Left lung (tissue), 4 donors: ENCODE measurements at regions not wholly inside any gene's neighbourhood (a gene's known extent, or its start where the extent isn't known, plus 50 kb on each side); places are given as distances from the start of the nearest gene placed in this dataset.
"Not testable (repeated sequence)": the region's sequence is repeated elsewhere in the genome, so short reads cannot be mapped to it uniquely, and the experiment has no call there.

Experiments
- ATAC-seq: fragments of 200-7000 bp; cut with Tn5 transposase; one replicate; pipeline ENCODE4 v1.9.1; 2020; ENCODE audit warnings: moderate library complexity
- DNase-seq, 4 donors: peaks; one replicate each; pipeline ENCODE4 v3.0.0-alpha.2; 2013 to 2020
- H3K27ac ChIP-seq, 2 donors: fragments of 200-600 bp; sonication (generic) in 1 of 2; one replicate each; pipeline versions ENCODE4 v1.5.0 to v1.8.0; 2020 to 2021
- H3K27me3 ChIP-seq, 2 donors: fragments of 200-600 bp; sonication (generic) in 1 of 2; one replicate each; pipeline versions ENCODE4 v1.5.0 to v1.8.0; 2020 to 2021
- H3K36me3 ChIP-seq, 2 donors: fragments of 200-600 bp; sonication (generic) in 1 of 2; one replicate each; pipeline versions ENCODE4 v1.5.0 to v1.8.0; 2020 to 2021
- H3K4me1 ChIP-seq, 2 donors: fragments of 200-600 bp; one replicate each; pipeline ENCODE4 v1.8.0; 2021
- H3K4me3 ChIP-seq, 2 donors: fragments of 200-600 bp; sonication (generic) in 1 of 2; one replicate each; pipeline versions ENCODE4 v1.5.0 to v1.8.0; 2020 to 2021; ENCODE audit warnings: mild to moderate bottlenecking in 1 of 2
- H3K9me3 ChIP-seq, 2 donors: fragments of 200-600 bp; sonication (generic) in 1 of 2; one replicate each; pipeline versions ENCODE4 v1.5.0 to v1.8.0; 2020 to 2021
- intact Hi-C, 2 donors: fragments of 100-400 bp; cut with DNase I; formaldehyde crosslinking; loops; one replicate each; pipeline versions ENCODE4 v1.11.2 to v1.14.2; 2022
- TF ChIP-seq, protein P1 (sequence below), 2 donors: fragments of 200-600 bp; sonication (generic) in 1 of 2; IDR thresholded peaks; one replicate each; pipeline versions ENCODE4 v1.5.0 to v1.8.0; 2021; ENCODE audit warnings: antibody characterized with exemption in 2 of 2
- donor health status: DM: no; HTN: yes; CAD: no.
- donor health status: DM: no; HTN: no; CAD: no.

DNA sequence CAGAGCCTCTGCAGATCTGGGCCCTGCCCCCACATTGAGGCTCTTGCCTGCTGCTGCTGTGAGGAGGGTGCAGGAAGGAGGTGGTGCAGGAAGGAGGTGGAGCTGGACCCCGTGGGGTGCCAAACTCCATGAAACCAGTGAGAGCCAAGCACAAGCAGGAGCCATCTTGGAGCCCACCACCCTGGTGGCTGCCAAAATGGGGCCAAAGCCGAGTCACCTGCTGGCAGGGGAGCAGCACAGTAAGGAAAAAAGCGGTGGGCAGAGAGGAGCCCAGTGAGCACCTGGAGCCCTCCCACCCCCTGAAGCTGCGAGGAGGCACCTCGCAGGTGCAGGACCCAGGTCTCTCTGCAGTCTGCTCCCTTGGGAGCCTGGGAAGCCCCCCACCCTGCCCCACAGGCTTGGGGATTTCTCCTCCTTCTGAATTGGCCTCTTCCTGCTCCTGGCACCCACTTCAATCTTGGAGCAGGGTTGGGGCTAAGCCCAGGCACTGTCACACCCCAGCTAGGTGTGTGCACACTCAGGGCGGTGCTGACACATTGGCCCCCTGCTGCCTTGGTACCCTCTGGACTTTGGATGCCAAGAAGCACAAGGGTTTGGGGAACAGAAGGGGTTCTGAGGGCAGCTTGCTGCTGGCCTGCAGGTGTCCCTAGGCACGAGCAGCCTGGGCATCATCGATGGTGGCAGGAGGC is 245.4 kb upstream of the LRRTM4 start:
- Histone ChIP-seq H3K27me3 (no peaks in the 10 kb centered on the region), H3K4me3 (no peak overlapping the region), H3K9me3 (peaks cover 0 to 11% of the 10 kb centered on the region in 2 donors), H3K36me3 (no peaks in the 10 kb centered on the region), H3K27ac (no peak overlapping the region), H3K4me1 (no peaks in the 10 kb centered on the region)
- intact Hi-C loops = no loop called here
- TF ChIP-seq, protein P1, sequence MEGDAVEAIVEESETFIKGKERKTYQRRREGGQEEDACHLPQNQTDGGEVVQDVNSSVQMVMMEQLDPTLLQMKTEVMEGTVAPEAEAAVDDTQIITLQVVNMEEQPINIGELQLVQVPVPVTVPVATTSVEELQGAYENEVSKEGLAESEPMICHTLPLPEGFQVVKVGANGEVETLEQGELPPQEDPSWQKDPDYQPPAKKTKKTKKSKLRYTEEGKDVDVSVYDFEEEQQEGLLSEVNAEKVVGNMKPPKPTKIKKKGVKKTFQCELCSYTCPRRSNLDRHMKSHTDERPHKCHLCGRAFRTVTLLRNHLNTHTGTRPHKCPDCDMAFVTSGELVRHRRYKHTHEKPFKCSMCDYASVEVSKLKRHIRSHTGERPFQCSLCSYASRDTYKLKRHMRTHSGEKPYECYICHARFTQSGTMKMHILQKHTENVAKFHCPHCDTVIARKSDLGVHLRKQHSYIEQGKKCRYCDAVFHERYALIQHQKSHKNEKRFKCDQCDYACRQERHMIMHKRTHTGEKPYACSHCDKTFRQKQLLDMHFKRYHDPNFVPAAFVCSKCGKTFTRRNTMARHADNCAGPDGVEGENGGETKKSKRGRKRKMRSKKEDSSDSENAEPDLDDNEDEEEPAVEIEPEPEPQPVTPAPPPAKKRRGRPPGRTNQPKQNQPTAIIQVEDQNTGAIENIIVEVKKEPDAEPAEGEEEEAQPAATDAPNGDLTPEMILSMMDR (IDR thresholded peaks at IDR 0.05) = no peak
- DNase-seq = no peak
- no peak for ATAC-seq

DNA sequence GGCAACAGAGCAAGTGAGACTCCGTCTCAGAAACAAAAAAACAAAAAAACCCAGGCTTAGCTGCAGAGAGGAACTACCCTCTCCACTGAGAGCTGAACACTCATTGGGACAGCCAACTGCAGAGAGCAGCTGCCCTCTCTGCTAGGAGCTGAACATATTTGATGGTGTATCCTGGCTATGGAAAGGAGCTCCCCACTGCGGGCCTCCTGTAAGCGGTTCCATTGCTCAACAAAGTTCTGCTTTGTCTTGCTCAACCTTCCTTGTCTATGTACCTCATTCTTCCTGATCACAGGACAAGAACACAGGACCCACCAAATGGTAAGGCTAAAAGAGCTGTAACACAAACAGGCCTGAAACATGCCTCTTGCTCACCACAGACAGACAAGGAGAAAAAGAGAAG is 246.3 kb upstream of the LRRTM4 start:
- intact Hi-C loops = no loop called here
- H3K9me3 ChIP-seq = peaks cover 0 to 15% of the 10 kb centered on the region in 2 donors
- H3K36me3 ChIP-seq = no peaks in the 10 kb centered on the region
- TF ChIP-seq, protein P1 (IDR thresholded peaks at IDR 0.05) = no peak
- ATAC-seq = no peak
- H3K27ac ChIP-seq = no peak overlapping the region
- DNase-seq = no peak
- no peak overlapping the region for H3K4me3 ChIP-seq
- no peaks in the 10 kb centered on the region for H3K27me3 ChIP-seq
- H3K4me1 ChIP-seq = no peaks in the 10 kb centered on the region

DNA sequence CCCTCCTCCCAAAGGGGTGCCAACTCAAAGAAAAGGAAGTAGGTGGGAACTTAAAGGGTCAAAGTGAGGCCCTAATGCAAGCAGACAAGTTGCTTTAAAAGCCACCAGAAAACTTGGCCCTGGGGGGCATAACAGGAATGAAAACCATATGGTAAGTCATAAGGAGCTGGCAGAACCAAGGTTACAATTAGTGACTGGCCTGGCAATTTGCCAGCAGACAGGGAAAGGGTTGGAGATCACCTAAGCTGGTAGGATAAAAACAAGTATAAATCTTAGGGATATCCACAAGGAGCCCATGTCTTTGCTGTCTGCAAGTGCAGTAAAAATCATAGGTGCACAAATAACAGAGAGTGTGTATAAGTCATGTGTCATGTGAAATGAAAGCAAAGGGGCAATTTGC is 256.7 kb upstream of the LRRTM4 start:
- TF ChIP-seq, protein P1 (IDR thresholded peaks at IDR 0.05) = no peak
- H3K4me3 ChIP-seq = no peak overlapping the region
- DNase-seq = no peak
- ATAC-seq = no peak
- no peaks in the 10 kb centered on the region for H3K9me3 ChIP-seq
- H3K36me3 ChIP-seq = no peaks in the 10 kb centered on the region
- no peaks in the 10 kb centered on the region for H3K27me3 ChIP-seq
- H3K4me1 ChIP-seq = no peaks in the 10 kb centered on the region
- no peak overlapping the region for H3K27ac ChIP-seq
- intact Hi-C loops = no loop called here

- DNase-seq, H3K27ac ChIP-seq, intact Hi-C loops, H3K4me3 ChIP-seq, H3K9me3 ChIP-seq, H3K36me3 ChIP-seq, ATAC-seq, H3K27me3 ChIP-seq, H3K4me1 ChIP-seq: not testable (repeated sequence)
Measured at GRCh38 chr2:77793500-77793899, 271.3 kb upstream of the LRRTM4 start.

DNA sequence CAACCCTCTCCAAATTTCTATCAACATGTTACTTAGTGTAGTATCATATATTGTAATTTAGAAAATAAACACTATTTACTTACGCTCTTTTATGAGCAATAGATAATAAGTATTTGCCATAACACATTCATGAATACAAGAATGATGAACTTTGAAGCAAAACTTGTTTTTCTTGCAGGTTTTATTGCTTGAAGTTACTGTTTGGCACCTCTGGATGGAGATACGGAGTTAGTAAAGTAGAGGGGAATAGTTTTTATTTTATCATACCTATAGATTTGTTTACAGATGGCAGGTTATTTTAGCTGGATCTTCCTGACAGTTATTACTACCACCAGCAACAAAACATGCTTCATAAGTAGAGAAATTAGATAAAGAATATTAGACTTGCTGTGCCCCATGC is 274.2 kb upstream of the LRRTM4 start:
- Histone ChIP-seq H3K27me3 (no peaks in the 10 kb centered on the region), H3K36me3 (no peaks in the 10 kb centered on the region), H3K27ac (no peak overlapping the region), H3K9me3 (peaks cover 0 to 8% of the 10 kb centered on the region in 2 donors), H3K4me3 (no peak overlapping the region), H3K4me1 (no peaks in the 10 kb centered on the region)
- intact Hi-C loops = no loop called here
- ATAC-seq (no peak), DNase-seq (no peak)
- TF ChIP-seq, protein P1 (IDR thresholded peaks at IDR 0.05) = no peak

DNA sequence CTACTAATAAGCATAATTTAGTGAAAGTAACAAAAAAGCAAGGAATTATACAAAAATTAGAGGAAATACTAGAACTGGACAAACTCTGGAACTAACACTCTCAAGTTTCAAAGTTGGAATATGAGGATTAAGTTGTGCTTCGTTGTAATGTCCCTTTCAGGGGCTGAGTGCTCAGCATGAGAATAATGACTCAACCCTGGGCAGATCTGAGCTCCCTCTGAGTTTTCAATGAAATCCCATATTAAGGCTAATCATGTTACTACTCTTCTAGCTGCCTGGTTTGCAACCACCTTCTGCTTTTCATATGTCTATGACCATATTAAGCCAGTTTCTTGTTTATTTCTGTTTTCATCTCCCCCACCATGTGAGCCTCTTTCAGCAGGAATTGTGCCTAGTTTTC is 274.9 kb upstream of the LRRTM4 start:
- TF ChIP-seq, protein P1 (IDR thresholded peaks at IDR 0.05) = no peak
- H3K4me1 ChIP-seq = no peaks in the 10 kb centered on the region
- no peak for DNase-seq
- intact Hi-C loops = no loop called here
- no peaks in the 10 kb centered on the region for H3K27me3 ChIP-seq
- H3K4me3 ChIP-seq = no peak overlapping the region
- no peak overlapping the region for H3K27ac ChIP-seq
- H3K9me3 ChIP-seq = peaks cover 0 to 8% of the 10 kb centered on the region in 2 donors
- no peaks in the 10 kb centered on the region for H3K36me3 ChIP-seq
- ATAC-seq = no peak
